ENCODE measurements at regions not wholly inside any gene's neighbourhood (a gene's known extent, or its start where the extent isn't known, plus 50 kb on each side); places are given as distances from the start of the nearest gene placed in this dataset.

DNA sequence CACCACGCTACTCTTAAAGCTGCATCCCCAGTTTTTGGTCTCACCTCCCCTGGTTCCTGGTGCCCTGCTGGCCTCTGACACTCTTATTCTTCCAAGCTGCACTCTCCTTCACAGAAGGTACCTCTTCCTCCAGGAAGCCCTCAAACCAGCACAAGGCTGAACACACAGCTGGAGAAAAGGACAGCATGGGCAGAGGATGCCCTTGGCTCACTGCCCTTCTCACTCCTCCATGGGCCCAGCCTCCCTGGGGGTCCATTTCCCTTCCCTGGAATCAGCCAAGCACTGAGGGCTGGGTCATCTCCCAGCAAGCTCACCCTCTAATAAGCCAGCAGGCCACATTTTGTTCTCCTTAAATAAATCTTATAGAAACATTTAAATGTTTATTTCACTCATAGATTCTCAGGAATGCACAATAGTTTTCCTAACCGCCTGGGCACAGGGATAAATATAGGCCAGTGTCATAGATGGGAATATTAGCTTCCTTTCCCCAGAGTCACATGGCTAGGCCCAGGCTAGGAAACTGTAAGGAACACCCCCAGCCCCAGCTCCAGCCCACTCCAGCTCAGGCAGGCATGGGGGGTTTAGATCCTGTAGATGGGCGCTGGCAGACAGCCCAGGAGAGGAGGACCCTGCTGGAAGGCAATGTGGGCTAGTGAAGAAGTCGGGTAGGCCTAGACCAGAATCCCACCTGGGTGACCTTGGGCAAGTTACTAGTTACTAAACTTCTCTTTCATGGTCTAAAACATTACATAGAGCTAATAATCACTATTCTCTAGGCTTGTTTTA lies 51.5 kb downstream of the IRAG1 start:
- DNase-seq = no peak

DNA sequence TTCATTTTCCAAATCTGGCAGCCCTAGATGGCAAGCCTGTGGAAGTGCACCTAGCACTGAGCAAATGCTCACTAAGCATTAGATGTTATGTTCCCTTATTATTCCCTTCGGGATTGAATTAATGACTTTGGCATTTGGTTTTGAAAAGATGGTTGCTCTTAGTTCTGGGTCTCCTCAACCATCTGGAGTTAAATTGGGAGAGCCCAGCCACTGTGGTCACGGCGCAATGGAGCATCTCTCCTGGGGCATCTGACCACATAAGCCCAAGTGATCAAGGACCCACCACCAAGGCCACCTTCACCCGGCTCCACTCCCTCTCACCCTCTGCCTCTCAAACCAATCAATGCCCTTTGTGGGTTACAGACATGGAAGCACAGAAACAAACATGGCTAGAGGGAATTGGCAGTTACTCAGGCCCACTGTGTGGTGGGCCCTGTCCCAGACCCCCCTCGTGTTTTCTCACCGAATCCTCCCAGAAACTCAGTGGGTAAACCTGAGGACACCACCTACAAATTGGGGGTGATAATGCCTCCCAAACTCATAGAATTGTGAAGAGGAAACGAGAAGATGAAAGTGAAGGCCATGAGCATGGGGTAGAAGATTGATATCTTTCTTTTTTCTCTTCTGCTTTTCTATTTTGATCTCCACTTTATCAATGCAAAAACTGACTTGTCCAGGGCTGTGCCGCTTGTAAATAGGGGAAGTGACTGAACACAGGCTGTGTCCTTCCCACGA lies 52.2 kb downstream of the IRAG1 start:
- DNase-seq = no peak

GRCh38 chr11:10640308-10640707 lies 53.2 kb downstream of the IRAG1 start:
- DNase-seq = no peak

DNA sequence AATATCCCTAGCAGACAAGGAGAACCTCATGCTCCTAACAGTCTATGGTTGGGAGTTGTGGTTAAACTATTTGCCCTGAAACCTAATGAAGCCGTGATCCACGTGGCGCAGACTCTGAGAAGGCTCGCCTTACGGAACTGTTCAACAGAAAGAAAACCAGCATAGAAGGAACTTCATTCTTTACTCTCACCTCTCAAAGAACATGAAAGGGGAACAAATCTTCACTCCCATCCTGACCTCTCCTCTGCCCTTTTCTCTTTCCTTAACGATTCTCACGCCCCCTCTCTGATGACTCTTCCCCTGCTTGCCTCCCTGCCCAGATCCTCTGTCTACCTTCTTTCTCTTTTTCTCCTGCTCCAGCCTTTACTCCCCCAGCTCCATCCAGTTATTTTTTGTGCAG lies 54.2 kb downstream of the IRAG1 start:
- no peak for DNase-seq

DNA sequence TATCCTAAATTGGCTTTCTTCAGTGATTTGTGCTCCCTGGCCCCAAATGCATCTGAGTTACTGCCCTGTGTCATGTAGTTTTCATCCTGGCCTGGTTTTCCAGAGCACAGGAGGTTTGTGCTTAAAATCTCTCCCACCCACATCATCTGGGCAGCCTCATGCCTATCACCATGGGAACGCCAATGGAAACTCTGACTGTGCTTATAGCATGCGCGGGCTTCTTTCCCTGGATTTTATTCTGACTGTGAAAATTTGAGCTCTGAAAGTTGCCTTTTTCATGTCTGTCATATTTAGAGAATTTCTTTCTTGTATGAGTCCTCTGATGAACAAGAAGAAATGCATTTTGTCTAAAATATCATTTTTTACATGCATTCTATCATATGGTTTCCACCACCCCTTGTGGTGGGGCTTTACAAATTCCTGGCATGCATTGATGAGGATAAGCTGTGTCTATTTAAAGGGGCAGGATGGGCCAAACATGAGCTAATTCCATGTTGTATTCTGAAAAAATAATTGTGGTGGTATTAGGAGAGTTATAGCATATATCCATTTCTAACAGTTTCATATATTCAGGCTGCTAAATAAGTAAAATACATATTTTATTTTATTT lies 55.1 kb downstream of the IRAG1 start:
- DNase-seq = peak; percentile 64

DNA sequence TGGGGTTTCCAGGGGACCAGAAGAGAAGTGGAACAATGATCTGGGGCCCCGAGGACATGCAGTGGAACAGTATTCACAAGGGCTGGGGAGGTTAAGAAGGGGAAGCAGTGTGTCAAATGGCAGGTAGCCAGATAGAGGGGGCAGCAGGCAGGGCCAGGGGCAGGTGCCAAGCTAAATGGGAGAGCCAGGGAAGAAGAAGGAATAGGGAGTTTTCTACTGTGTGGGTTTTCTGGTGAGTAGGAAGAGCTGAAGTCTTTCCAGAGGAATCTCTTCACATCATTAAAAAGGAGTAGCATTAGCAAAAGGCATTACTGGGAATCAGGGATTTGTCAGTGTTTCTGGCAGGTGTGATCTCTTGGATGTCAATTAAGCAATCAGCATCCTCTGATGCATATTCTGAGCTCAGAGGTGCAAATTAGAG lies 55.8 kb downstream of the IRAG1 start:
- no peak for DNase-seq

- DNase-seq = no peak
These were observed 59.1 kb downstream of the IRAG1 start for GRCh38 chr11:10634407-10634806.

DNA sequence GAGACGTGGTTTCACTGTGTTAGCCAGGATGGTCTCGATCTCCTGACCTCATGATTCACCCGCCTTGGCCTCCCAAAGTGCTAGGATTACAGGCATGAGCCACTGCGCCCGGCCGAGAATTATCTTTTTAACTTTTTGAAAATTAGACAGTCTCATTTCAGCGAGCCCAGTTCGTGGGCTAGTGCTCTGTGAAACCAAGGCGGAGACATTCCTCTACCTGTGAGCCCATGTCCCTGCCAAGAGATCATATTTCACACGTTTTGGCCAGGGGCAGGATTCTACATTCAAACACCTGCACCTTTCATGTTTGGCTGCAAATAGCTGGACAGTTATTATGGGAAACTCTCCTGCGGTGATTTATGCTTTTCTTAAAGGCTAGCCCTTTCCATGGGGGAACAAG lies 60.3 kb downstream of the IRAG1 start:
- DNase-seq = no peak

DNA sequence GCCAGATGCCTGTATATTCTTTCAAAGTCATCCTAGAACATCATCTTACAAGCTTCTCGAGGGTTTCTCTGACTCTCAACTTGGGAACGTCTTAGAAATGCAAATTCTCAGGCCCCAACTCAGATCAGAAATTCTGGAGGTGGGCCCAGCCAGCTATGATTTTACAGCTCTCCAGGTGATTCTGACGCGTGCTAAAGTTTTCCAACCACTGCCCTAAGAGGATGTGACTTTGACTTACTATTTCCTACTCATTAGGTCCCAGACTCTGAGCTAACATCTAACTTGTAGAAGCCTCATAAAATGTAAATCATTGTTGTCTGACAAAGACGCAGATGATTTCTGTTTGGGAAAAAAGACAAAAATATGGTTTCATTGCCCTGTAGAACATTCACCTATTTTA lies 61.1 kb downstream of the IRAG1 start:
- DNase-seq = no peak

DNA sequence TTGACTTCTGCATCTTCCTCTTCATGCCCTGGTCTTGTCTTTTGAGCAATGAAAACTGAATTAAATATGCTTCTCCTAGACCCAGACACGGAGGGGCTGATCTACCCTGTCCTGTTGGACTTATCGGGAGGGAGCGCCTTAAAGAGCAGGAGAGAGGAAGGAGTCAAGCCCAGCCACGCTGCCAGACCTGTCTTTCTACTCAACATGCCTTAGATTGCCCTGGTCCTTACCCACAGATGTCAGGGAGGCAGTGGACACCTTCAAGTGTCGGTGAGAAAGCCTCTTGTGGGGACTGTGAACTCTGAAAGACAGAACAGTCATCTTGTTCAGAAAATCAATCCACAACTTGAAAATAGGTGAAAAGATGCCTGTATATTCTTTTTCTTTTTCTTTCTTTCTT lies 61.8 kb downstream of the IRAG1 start:
- no peak for DNase-seq

DNA sequence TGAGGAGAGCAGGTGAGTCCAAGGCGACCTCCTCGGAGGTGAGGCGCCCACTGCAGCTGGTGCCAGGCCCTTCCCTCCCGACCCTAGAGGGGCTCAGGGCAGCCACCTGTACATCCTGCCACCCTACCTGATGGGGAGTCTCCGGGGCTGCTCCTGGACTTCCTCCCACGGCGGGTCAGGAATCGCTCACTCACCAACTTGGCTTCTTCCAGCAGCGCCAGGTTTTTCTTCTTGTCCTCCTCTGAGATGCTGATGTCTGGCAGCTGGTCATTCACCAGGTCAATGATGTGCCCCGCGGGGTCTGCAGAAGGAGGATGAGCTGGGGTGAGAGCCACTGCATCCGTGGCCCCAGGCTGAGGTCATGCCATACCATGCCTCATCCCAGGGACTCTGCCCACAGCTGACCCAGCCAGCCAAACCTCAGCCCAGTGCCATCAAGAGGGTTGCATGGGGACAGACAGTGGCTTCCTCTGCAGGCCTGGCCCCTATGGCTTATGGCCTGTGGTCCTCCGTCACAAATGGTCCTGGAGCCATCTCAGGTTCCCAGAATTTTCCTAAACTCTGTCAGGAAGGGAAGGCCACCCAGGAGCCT lies 61.0 kb upstream of the LYVE1 start:
- no peak for DNase-seq

GRCh38 chr11:10628508-10629236 lies 60.2 kb upstream of the LYVE1 start:
- no peak for DNase-seq

DNA sequence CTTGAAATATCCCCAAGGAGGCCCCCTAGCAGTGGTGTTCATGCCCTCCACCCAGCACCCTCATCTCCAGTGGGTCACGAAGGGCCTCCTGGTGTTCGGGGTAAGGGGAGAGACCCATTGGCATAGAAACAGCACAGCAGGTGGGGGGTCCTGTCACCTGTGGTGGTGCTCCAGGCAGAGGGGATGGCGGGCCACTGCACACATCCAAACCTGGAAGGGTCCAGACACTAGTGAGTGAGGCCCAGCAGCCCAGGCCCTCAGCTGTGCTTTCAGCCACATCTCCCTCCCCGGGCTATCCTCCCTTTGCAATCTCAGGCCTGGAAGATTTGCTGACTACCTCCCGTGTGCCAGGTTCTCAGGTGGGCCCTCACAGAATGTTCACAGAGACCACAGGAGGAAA lies 59.4 kb upstream of the LYVE1 start:
- no peak for DNase-seq

DNA sequence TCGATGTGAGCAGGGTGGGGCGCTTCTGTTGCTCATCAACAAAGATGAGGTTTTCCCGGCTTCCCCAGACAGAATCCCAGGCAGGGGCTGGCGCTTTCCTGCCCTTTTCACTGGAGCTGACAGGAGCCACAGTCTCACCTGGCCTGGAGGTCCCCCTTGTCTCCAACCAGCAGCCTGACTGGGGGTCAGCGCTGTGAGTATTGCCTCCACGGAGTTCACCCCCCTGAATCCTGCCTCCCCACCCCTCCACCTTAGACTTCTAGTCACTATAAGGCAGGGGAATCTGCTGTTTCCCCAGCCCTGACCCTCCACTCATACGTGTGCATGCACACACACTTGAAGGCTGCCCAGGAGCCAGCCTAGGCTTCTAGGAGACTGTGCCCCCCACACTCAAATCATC lies 58.8 kb upstream of the LYVE1 start:
- DNase-seq = no peak

GRCh38 chr11:10625982-10626311 lies 57.5 kb upstream of the LYVE1 start:
- DNase-seq = no peak

DNA sequence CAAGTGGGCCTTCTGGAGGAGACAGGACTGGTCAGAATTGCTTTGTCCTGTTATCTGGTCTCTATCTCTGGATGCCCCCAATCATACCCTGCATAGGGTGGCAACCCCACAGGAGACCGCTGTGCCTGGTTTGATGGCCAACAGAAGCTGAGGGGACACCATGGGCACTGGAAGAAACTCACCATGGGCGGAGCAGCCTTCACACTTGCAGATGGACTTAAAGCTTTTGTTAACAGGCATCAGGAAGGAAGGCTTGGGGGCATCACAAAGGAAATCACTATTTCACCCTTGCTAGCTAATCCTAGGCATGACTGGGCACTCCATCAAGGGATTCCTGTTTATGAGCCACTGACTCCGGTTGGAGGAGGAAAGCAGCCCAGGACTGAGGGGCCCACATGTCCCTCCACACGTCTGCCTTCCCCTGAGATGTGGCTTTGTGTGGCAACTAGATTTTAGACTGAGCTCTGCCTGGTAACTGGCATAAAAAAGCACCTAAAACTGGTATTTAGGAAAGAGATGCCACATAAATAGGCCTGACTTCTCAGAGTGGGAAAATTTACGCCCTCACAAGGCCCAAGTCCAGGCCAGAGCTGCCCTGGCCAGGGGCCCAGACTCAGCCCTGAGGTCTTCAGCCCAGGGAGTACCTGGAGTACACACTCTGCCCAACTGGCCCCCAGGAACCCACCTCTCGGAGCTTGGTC lies 57.0 kb upstream of the LYVE1 start:
- no peak for DNase-seq

DNA sequence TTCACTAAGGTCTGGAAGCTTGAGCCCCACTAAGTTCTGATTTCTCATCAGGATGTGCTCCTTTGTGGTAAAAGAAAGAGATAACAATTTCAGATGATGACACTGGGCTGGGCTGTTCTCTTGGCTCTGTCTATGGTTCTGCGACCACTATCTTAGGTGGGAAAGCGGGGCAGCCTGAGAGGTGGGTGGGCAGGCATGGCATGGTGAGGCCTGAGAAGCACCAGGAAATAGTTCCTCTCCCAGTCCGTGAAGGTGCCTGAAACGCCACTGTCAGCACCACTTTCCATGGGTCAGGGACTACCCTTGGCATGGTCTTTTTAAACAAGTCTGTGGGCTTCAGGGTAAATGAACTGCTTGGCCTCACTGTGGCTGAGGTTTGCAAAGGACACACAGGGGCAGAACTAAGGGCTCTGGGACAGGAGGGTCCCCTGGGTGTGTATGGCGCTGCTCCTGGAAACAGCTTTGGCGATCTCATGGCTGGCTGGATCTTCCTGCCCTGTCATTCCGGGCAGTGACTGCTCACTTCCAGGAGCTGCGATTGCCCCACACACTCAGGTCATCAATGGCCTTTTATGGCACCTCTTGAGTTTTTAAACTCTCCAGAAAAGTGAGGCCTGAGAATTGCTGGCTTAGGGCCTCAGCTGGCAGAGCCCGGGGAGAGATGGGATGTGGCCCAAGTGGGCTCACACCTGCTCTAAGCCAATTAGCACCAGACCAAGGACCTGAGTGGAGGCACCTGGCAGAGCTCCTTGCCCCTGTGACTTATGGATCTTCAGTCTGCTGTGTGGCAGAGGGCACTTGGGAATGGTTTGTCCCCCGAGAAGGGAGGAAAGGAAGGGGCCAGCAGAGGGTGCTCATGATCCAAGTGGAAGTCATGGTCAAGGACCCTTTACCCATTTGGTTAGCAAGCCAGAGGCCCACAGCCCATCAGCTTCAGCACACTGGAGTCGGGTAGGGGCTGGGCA lies 55.6 kb upstream of the LYVE1 start:
- peak; percentile 39 for DNase-seq

- no peak for DNase-seq
These were observed 54.7 kb upstream of the LYVE1 start for GRCh38 chr11:10622957-10623791.

- no peak for DNase-seq
These were observed 53.6 kb upstream of the LYVE1 start for GRCh38 chr11:10622108-10622507.

GRCh38 chr11:10619131-10619680 lies 50.7 kb upstream of the LYVE1 start:
- no peak for DNase-seq
